ENCODE measurements at regions not wholly inside any gene's neighbourhood (a gene's known extent, or its start where the extent isn't known, plus 50 kb on each side); places are given as distances from the start of the nearest gene placed in this dataset.

DNA sequence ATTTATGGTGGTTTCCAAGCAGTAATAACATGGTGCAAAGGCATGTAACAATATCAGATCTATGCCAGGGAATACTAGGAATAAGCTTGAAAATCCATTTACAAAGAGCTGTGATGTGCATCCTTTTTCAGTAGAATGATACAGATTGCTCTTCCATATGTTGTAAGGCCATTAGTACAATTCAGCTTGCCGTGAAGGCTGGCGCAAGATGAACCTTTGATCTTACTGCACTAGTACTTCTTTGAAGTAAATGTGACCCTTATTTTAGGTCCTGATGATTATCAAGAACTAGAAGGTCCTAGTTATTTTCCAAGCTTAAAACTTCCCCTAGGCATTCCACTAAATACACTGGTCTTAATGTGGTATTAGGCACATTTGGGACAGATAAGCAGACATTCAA is 210.1 kb upstream of the CD96 start:
- ATAC-seq (no peak), DNase-seq (no peak)
- no peaks in the 10 kb centered on the region for H3K4me1 ChIP-seq (ENCODE audit: control insufficient read depth in 2 of 2, insufficient read depth in 2 of 2, low read length in 2 of 2)
- Mint-ChIP-seq H3K27me3 (no peaks in the 10 kb centered on the region), H3K36me3 (peaks cover 0 to 15% (median 0%) of the 10 kb centered on the region in 5 donors), H3K9me3 (peaks cover 0 to 17% (median 0%) of the 10 kb centered on the region in 11 donors), H3K27ac (peak overlapping the region in 1 of 9 donors; percentile 37), H3K4me3 (no peak overlapping the region), H3K4me1 (peaks cover 1 to 21% (median 7%) of the 10 kb centered on the region in 7 donors)
- no peak overlapping the region for H3K27ac ChIP-seq (ENCODE audit: low read depth, low read length)
- intact Hi-C loops (cut with micrococcal nuclease) = no loop called here
- no peaks in the 10 kb centered on the region for H3K36me3 ChIP-seq (ENCODE audit: control insufficient read depth in 2 of 3, insufficient read depth in 3 of 3, low read length in 3 of 3)
- ChIA-PET CTCF (no interaction called here), POLR2A (no interaction called here)
- no peak overlapping the region for H3K4me3 ChIP-seq (ENCODE audit: low read length)
- H3K27me3 ChIP-seq (ENCODE audit: control insufficient read depth in 2 of 2, insufficient read depth in 2 of 2, low read length in 2 of 2) = no peaks in the 10 kb centered on the region
- H3K9me3 ChIP-seq (ENCODE audit: control insufficient read depth in 2 of 3, low read length in 3 of 3) = no peaks in the 10 kb centered on the region

DNA sequence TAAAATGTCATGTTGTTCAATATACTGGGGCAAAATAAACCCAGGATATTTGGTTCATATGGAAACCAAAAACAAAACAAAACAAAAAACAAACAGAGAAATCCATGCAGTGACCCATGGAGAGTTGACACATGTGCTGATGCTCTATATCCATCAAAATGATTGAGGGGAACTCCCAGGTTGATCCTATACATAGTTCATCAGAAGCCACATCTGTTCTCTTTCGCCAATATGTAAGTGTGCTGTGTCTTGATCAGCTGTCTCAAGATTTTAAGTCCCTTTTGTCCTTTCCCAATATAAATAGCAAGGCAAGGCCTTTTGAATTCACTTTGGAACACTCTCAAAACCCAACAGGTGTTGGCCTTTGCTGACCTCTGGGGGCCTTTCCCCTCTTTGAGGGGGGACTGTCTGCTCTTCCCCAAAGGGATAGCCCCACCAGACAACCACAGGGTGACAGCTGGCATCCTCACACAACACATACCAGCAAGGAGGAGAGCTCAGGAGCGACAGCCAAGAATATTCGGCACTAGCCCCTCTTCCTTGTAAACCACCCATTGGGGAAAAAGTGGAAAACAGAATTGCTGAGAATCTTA is 209.4 kb upstream of the CD96 start:
- Mint-ChIP-seq H3K4me1 (peaks cover 1 to 26% (median 8%) of the 10 kb centered on the region in 7 donors), H3K27ac (no peak overlapping the region), H3K9me3 (peaks cover 0 to 17% (median 0%) of the 10 kb centered on the region in 11 donors), H3K27me3 (no peaks in the 10 kb centered on the region), H3K36me3 (peaks cover 0 to 15% (median 0%) of the 10 kb centered on the region in 5 donors), H3K4me3 (no peak overlapping the region)
- Histone ChIP-seq H3K4me1 (ENCODE audit: control insufficient read depth in 2 of 2, insufficient read depth in 2 of 2, low read length in 2 of 2) (no peaks in the 10 kb centered on the region), H3K9me3 (ENCODE audit: control insufficient read depth in 2 of 3, low read length in 3 of 3) (no peaks in the 10 kb centered on the region), H3K27me3 (ENCODE audit: control insufficient read depth in 2 of 2, insufficient read depth in 2 of 2, low read length in 2 of 2) (no peaks in the 10 kb centered on the region), H3K27ac (ENCODE audit: low read depth, low read length) (no peak overlapping the region), H3K36me3 (ENCODE audit: control insufficient read depth in 2 of 3, insufficient read depth in 3 of 3, low read length in 3 of 3) (no peaks in the 10 kb centered on the region), H3K4me3 (ENCODE audit: low read length) (no peak overlapping the region)
- CTCF ChIA-PET = interaction anchor here (0.6 kb wide), 1 partner anchor 358 kb away, joined by 5 read pairs; no protein-coding TSS in a partner anchor
- POLR2A ChIA-PET = interaction anchor here (0.8 kb wide), 1 partner anchor 462 kb away, joined by 4 read pairs; no protein-coding TSS in a partner anchor
- ATAC-seq (no peak), DNase-seq (no peak)
- intact Hi-C loops (cut with micrococcal nuclease) = no loop called here

DNA sequence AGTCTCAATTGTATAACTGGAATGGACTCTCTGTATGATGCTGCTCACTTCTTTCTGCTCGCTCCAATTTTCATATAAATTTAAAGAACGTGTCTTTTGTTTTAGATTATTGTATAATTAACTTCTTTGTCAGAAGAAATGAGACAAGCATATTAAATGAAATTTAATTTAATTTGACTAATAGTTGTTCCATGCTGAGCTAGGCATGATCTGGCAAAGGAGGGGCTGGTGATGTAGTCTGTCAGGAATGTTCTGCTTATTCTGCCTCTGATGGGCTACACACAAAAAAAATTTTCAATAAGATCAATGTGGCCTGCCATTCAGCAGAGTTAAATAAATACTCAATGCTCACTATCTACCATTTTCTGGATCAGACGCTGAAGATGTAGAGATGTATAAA is 208.4 kb upstream of the CD96 start:
- peaks cover 0 to 12% (median 0%) of the 10 kb centered on the region in 5 donors for H3K36me3 Mint-ChIP-seq
- ChIA-PET POLR2A (no interaction called here), CTCF (no interaction called here)
- Histone ChIP-seq H3K4me3 (ENCODE audit: low read length) (no peak overlapping the region), H3K36me3 (ENCODE audit: control insufficient read depth in 2 of 3, insufficient read depth in 3 of 3, low read length in 3 of 3) (no peaks in the 10 kb centered on the region), H3K27me3 (ENCODE audit: control insufficient read depth in 2 of 2, insufficient read depth in 2 of 2, low read length in 2 of 2) (no peaks in the 10 kb centered on the region), H3K9me3 (ENCODE audit: control insufficient read depth in 2 of 3, low read length in 3 of 3) (no peaks in the 10 kb centered on the region), H3K4me1 (ENCODE audit: control insufficient read depth in 2 of 2, insufficient read depth in 2 of 2, low read length in 2 of 2) (no peaks in the 10 kb centered on the region), H3K27ac (ENCODE audit: low read depth, low read length) (no peak overlapping the region)
- H3K27me3 Mint-ChIP-seq = no peaks in the 10 kb centered on the region
- peaks cover 4 to 33% (median 12%) of the 10 kb centered on the region in 7 donors for H3K4me1 Mint-ChIP-seq
- no peak overlapping the region for H3K27ac Mint-ChIP-seq
- DNase-seq (no peak), ATAC-seq (no peak)
- H3K4me3 Mint-ChIP-seq = no peak overlapping the region
- intact Hi-C loops (cut with micrococcal nuclease) = no loop called here
- H3K9me3 Mint-ChIP-seq = peaks cover 0 to 13% (median 0%) of the 10 kb centered on the region in 11 donors

DNA sequence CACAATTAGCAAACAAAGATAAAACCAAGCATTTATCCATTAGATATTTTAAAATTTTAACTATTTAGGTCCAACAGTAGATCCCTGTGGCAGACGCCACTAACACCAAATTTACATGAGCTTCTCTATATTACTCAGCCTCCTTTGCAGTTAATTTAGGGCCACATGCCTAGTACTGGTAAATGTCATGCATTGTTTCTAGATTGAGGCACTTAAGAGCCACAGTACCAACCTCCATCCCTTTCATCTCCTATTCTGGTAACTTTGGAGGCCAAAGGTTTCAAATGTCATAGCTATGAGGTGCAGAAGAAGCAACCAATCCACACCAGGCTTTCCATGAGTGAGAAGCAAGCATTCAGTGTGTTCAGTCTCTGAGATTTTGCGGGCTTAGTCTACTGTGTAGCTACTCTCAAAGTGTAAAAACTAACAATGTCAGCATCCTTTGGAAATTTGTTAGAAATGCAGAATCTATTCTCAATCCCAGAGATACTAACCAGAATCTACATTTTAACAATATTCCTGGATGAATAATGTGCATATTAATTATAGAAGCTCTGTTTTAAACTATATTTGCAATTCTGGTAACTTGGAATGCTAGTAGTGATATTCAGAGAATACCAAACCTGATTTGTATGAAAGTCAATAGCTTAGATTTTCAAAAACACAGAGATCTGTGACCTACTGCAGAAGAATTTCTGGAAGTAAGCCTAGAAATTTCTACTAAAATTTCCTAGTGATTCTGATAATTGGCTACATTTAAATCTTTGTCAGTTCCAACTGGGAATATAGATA is 206.3 kb upstream of the CD96 start:
- Histone ChIP-seq H3K4me1 (ENCODE audit: control insufficient read depth in 2 of 2, insufficient read depth in 2 of 2, low read length in 2 of 2) (no peaks in the 10 kb centered on the region), H3K4me3 (ENCODE audit: low read length) (no peak overlapping the region), H3K9me3 (ENCODE audit: control insufficient read depth in 2 of 3, low read length in 3 of 3) (peaks cover 0 to 4% (median 0%) of the 10 kb centered on the region in 3 experiments), H3K36me3 (ENCODE audit: control insufficient read depth in 2 of 3, insufficient read depth in 3 of 3, low read length in 3 of 3) (no peaks in the 10 kb centered on the region), H3K27ac (ENCODE audit: low read depth, low read length) (no peak overlapping the region), H3K27me3 (ENCODE audit: control insufficient read depth in 2 of 2, insufficient read depth in 2 of 2, low read length in 2 of 2) (no peaks in the 10 kb centered on the region)
- peaks cover 4 to 37% (median 12%) of the 10 kb centered on the region in 7 donors for H3K4me1 Mint-ChIP-seq
- peaks cover 0 to 9% (median 5%) of the 10 kb centered on the region in 5 donors for H3K36me3 Mint-ChIP-seq
- no peak for DNase-seq
- CTCF ChIA-PET = interaction anchor here (0.8 to 2.0 kb wide), 3 partner anchors 34 to 255 kb away, joined by 3 to 7 read pairs (median 3); no protein-coding TSS in a partner anchor
- no peak for ATAC-seq
- no peaks in the 10 kb centered on the region for H3K27me3 Mint-ChIP-seq
- POLR2A ChIA-PET = interaction anchor here (1.0 to 1.2 kb wide), 2 partner anchors 10 to 25 kb away, joined by 3 to 6 read pairs; no protein-coding TSS in a partner anchor
- no peak overlapping the region for H3K4me3 Mint-ChIP-seq
- H3K27ac Mint-ChIP-seq = no peak overlapping the region
- peaks cover 0 to 14% (median 8%) of the 10 kb centered on the region in 11 donors for H3K9me3 Mint-ChIP-seq
- intact Hi-C loops (cut with micrococcal nuclease) = loop anchor here (5.0 kb wide), 3 partner anchors 83 to 1603 kb away; no protein-coding TSS in a partner anchor

DNA sequence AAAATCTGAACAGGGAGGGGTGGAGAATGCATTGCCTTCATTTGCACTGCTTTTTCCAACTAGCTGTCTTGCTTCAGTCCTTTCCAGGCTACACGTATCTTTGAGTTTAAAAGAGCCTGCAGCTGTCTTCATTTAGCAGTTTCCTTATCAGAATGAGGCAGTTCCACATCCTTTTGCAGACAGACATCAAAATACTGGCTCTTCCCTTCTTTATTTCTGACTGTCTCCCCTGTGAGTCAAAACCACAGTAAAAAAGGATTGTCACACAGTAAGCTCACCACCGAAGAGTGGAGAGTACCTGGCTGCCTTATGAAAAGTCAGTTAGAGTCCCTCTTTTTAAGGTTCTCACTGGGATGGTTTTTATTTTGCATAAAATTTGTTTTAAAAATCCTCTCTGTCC is 205.5 kb upstream of the CD96 start:
- POLR2A ChIA-PET = interaction anchor here (1.0 kb wide), 1 partner anchor 25 kb away, joined by 6 read pairs; no protein-coding TSS in a partner anchor
- H3K36me3 ChIP-seq (ENCODE audit: control insufficient read depth in 2 of 3, insufficient read depth in 3 of 3, low read length in 3 of 3) = no peaks in the 10 kb centered on the region
- H3K9me3 Mint-ChIP-seq = peaks cover 0 to 15% (median 9%) of the 10 kb centered on the region in 11 donors
- intact Hi-C loops (cut with micrococcal nuclease) = loop anchor here (5.0 kb wide), 3 partner anchors 84 to 1604 kb away; no protein-coding TSS in a partner anchor
- peaks cover 0 to 7% (median 0%) of the 10 kb centered on the region in 3 experiments for H3K9me3 ChIP-seq (ENCODE audit: control insufficient read depth in 2 of 3, low read length in 3 of 3)
- DNase-seq (peak in 1 of 9 donors; percentile 5), ATAC-seq (no peak)
- peak overlapping the region in 4 of 9 donors; percentile 7 to 38 (median 30) for H3K27ac Mint-ChIP-seq
- peaks cover 0 to 10% (median 5%) of the 10 kb centered on the region in 5 donors for H3K36me3 Mint-ChIP-seq
- H3K27ac ChIP-seq (ENCODE audit: low read depth, low read length) = no peak overlapping the region
- H3K27me3 ChIP-seq (ENCODE audit: control insufficient read depth in 2 of 2, insufficient read depth in 2 of 2, low read length in 2 of 2) = no peaks in the 10 kb centered on the region
- H3K4me1 ChIP-seq (ENCODE audit: control insufficient read depth in 2 of 2, insufficient read depth in 2 of 2, low read length in 2 of 2) = no peaks in the 10 kb centered on the region
- H3K4me1 Mint-ChIP-seq = peaks cover 2 to 37% (median 12%) of the 10 kb centered on the region in 7 donors
- CTCF ChIA-PET = interaction anchor here (0.8 to 2.0 kb wide), 4 partner anchors 18 to 256 kb away, joined by 3 to 7 read pairs (median 3); no protein-coding TSS in a partner anchor
- no peak overlapping the region for H3K4me3 ChIP-seq (ENCODE audit: low read length)
- no peaks in the 10 kb centered on the region for H3K27me3 Mint-ChIP-seq
- peak overlapping the region in 1 of 10 donors; percentile 45 for H3K4me3 Mint-ChIP-seq

DNA sequence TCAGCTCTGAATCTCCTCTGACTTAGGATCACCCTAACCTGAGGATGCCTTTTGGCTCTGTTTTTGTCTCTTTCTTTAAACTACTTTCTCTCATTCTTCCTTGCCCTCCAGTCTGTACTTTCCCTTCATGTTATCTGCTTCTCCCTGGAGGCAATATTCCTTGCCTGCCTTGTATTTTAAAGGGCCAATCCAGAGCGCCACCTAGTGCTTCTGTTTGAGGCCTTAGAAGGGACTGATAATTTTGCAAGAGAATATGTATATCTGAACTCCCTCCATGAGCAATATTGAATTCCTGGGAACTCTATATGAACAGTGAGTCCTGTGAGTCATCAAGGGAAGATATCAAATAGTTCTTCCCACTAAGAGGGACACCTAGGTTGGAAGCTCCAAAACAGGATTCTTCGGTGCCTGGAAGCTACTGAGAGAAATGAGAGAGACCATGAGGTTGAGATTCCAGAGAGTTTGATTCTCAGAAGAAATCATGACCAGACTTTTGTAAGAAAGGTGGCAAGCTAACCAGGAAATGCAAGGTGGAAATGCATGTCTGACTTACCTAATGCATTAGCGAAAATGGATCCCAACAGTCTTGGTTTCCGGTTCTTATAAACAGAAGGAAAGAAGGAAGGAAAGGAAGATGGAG is 203.8 kb upstream of the CD96 start:
- CTCF ChIA-PET = interaction anchor here (0.7 to 1.6 kb wide), 7 partner anchors 9 to 1694 kb away, joined by 3 to 4 read pairs (median 3); no protein-coding TSS in a partner anchor
- POLR2A ChIA-PET = no interaction called here
- Histone ChIP-seq H3K27me3 (ENCODE audit: control insufficient read depth in 2 of 2, insufficient read depth in 2 of 2, low read length in 2 of 2) (no peaks in the 10 kb centered on the region), H3K4me1 (ENCODE audit: control insufficient read depth in 2 of 2, insufficient read depth in 2 of 2, low read length in 2 of 2) (no peaks in the 10 kb centered on the region), H3K9me3 (ENCODE audit: control insufficient read depth in 2 of 3, low read length in 3 of 3) (peaks cover 0 to 7% (median 0%) of the 10 kb centered on the region in 3 experiments), H3K4me3 (ENCODE audit: low read length) (no peak overlapping the region), H3K27ac (ENCODE audit: low read depth, low read length) (no peak overlapping the region), H3K36me3 (ENCODE audit: control insufficient read depth in 2 of 3, insufficient read depth in 3 of 3, low read length in 3 of 3) (no peaks in the 10 kb centered on the region)
- Mint-ChIP-seq H3K36me3 (peaks cover 0 to 10% (median 5%) of the 10 kb centered on the region in 5 donors), H3K4me1 (peaks cover 2 to 31% (median 12%) of the 10 kb centered on the region in 7 donors), H3K27me3 (no peaks in the 10 kb centered on the region), H3K9me3 (peaks cover 0 to 22% (median 8%) of the 10 kb centered on the region in 11 donors), H3K4me3 (no peak overlapping the region), H3K27ac (peak overlapping the region in 2 of 9 donors; percentile 3 to 4)
- ATAC-seq (no peak), DNase-seq (peak in 5 of 9 donors; percentile 22 to 43 (median 23))
- intact Hi-C loops (cut with micrococcal nuclease) = loop anchor here (1.0 to 5.0 kb wide), 10 partner anchors 61 to 1806 kb away; partner anchors contain the start of gene NECTIN3 (in 1 of the 2)
